ENCODE measurements at regions not wholly inside any gene's neighbourhood (a gene's known extent, or its start where the extent isn't known, plus 50 kb on each side); places are given as distances from the start of the nearest gene placed in this dataset.

DNA sequence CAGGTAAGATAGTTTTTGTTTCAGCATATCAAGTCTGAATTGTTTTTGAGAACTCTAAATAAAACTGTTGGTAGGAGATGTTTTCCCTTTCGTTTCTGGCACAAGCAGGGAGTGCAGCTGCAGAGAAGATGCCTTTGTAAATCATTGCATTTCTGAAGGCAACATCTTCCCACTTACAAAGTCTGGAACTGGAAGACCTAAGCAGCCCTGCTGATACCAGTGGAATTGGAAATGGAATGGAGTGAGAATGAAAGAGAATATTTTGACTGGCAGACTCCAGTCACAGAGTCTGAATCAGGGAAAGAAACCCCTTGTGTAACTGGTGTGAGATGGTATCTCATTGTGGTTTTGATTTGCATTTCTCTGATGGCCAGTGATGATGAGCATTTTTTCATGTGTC lies 815.6 kb downstream of the LTN1 start:
- TF ChIP-seq POLR2AphosphoS5 (IDR thresholded peaks at IDR 0.05; ENCODE audit: low read depth, low read length) (no peak), CTCF (IDR thresholded peaks at IDR 0.05) (no peak)
